Lung (tissue), 11 donors: ENCODE measurements at regions not wholly inside any gene's neighbourhood (a gene's known extent, or its start where the extent isn't known, plus 50 kb on each side); places are given as distances from the start of the nearest gene placed in this dataset.
"Not testable (repeated sequence)": the region's sequence is repeated elsewhere in the genome, so short reads cannot be mapped to it uniquely, and the experiment has no call there.

Source experiments
- ATAC-seq: fragments of 200-7000 bp; cut with Tn5 transposase; one replicate; pipeline ENCODE4 v1.9.1; 2020; ENCODE audit warnings: moderate number of reproducible peaks; ENCODE audit not compliant: insufficient read depth, low FRiP score
- DNase-seq, 3 donors: peaks; one replicate each; pipeline ENCODE4 v3.0.0-alpha.2; 2013 to 2017
- H3K27ac ChIP-seq, 2 donors: one replicate each; pipeline ENCODE4 v1.5.1; 2013; ENCODE audit warnings: mild to moderate bottlenecking in 2 of 2, moderate library complexity in 2 of 2, control low read depth in 1 of 2, inconsistent platforms in 1 of 2, low read depth in 1 of 2, low read length in 1 of 2
- H3K27me3 ChIP-seq, 3 donors: one replicate each; pipeline ENCODE4 v1.5.1; 2013; ENCODE audit warnings: low read length in 2 of 3; ENCODE audit not compliant: control insufficient read depth in 3 of 3, insufficient read depth in 3 of 3
- H3K36me3 ChIP-seq, 4 donors: one replicate each; pipeline ENCODE4 v1.5.1; 2013; ENCODE audit warnings: low read length in 4 of 4, mild to moderate bottlenecking in 1 of 4, moderate library complexity in 1 of 4; ENCODE audit not compliant: control insufficient read depth in 4 of 4, insufficient read depth in 4 of 4
- H3K4me1 ChIP-seq, 5 donors: one replicate each; pipeline ENCODE4 v1.5.1; 2013; ENCODE audit warnings: low read length in 5 of 5, mild to moderate bottlenecking in 2 of 5, moderate library complexity in 1 of 5; ENCODE audit not compliant: control insufficient read depth in 5 of 5, insufficient read depth in 5 of 5
- H3K4me3 ChIP-seq: one replicate; pipeline ENCODE4 v1.5.1; 2013; ENCODE audit warnings: mild to moderate bottlenecking, control low read depth, moderate library complexity
- H3K9ac ChIP-seq, 2 donors: one replicate each; pipeline ENCODE4 v1.5.1; 2013; ENCODE audit warnings: low read length in 2 of 2, control low read depth in 1 of 2; ENCODE audit not compliant: insufficient read depth in 1 of 2
- H3K9me3 ChIP-seq, 4 donors: one replicate each; pipeline ENCODE4 v1.5.1; 2013; ENCODE audit warnings: low read length in 3 of 4, mild to moderate bottlenecking in 1 of 4, moderate library complexity in 1 of 4; ENCODE audit not compliant: control insufficient read depth in 4 of 4, insufficient read depth in 3 of 4
- WGBS, 2 donors: extraction: QIAGEN DNeasy Blood & Tissue Kit; methylation state at CpG; one replicate each; pipeline ENCODE4 v1.1.7; 2013; 5-methylcytosine and 5-hydroxymethylcytosine counted together
- TF ChIP-seq, protein P1 (sequence below): IDR thresholded peaks from 2 replicates; pipeline ENCODE4 v1.5.1; 2012; ENCODE audit warnings: mild to moderate bottlenecking; ENCODE audit errors: control extremely low read depth, extremely low read depth
- donor health status: control.
- donor health status: control.
- donor health status: Bipolar disorder and iron deficiency.
- donor health status: healthy.
- donor health status: DM: yes; HTN: yes; CAD: no.

DNA sequence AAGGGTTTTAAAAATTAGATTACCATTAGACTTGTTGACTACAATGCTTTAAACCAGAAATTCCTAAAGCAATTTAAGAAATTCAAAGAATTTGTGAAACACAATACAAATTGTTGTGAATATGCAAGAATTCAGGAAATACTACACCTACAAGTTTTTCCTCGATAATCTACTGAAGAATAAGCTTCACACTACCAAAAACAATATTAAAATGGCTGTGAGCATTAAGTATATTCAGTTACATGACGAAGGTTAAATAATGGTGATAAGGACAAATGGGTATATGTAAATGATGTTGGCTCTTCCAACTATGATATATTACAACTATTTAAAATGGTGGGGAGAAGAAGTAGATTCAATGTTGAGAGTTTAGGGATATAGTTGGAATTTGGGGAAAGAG is 111.1 kb upstream of the HTR2C start:
- Histone ChIP-seq H3K4me3 (no peak overlapping the region), H3K36me3 (no peaks in the 10 kb centered on the region), H3K27me3 (peaks cover 0 to 19% (median 4%) of the 10 kb centered on the region in 3 donors), H3K27ac (no peak overlapping the region), H3K9me3 (no peaks in the 10 kb centered on the region), H3K4me1 (no peaks in the 10 kb centered on the region), H3K9ac (no peak overlapping the region)
- no peak for DNase-seq
- 47 to 88% methylated on average over 2 of the region's 2 CpGs for WGBS, 2 donors
- TF ChIP-seq, protein P1, sequence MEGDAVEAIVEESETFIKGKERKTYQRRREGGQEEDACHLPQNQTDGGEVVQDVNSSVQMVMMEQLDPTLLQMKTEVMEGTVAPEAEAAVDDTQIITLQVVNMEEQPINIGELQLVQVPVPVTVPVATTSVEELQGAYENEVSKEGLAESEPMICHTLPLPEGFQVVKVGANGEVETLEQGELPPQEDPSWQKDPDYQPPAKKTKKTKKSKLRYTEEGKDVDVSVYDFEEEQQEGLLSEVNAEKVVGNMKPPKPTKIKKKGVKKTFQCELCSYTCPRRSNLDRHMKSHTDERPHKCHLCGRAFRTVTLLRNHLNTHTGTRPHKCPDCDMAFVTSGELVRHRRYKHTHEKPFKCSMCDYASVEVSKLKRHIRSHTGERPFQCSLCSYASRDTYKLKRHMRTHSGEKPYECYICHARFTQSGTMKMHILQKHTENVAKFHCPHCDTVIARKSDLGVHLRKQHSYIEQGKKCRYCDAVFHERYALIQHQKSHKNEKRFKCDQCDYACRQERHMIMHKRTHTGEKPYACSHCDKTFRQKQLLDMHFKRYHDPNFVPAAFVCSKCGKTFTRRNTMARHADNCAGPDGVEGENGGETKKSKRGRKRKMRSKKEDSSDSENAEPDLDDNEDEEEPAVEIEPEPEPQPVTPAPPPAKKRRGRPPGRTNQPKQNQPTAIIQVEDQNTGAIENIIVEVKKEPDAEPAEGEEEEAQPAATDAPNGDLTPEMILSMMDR, result no peak
- ATAC-seq, result no peak

DNA sequence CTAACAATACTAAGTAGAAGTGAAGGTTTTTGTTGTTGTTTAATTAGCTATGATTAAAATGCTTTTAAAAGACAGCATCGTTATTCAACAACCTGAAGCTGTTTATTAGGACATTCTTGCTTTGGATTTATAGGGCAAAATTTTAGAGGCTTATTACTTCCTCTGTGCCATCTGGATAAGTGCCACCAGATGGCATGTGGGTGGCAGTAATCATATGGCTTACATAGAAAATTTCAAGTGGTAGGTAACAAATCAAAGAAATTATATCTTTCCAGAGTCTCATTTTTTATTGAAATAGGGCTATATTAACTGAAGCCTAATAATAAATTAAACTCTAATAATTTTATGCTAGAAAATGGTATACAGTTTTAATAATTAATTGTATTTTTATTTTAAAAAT is 83.3 kb upstream of the HTR2C start:
- no peak overlapping the region for H3K9ac ChIP-seq
- no peaks in the 10 kb centered on the region for H3K9me3 ChIP-seq
- TF ChIP-seq, protein P1, result no peak
- H3K4me3 ChIP-seq, result no peak overlapping the region
- ATAC-seq (no peak), DNase-seq (no peak)
- H3K36me3 ChIP-seq, result no peaks in the 10 kb centered on the region
- no peak overlapping the region for H3K27ac ChIP-seq
- peaks cover 0 to 11% (median 6%) of the 10 kb centered on the region in 3 donors for H3K27me3 ChIP-seq
- 76 to 83% methylated on average over 1 of the region's 1 CpG for WGBS, 2 donors
- H3K4me1 ChIP-seq, result no peaks in the 10 kb centered on the region

DNA sequence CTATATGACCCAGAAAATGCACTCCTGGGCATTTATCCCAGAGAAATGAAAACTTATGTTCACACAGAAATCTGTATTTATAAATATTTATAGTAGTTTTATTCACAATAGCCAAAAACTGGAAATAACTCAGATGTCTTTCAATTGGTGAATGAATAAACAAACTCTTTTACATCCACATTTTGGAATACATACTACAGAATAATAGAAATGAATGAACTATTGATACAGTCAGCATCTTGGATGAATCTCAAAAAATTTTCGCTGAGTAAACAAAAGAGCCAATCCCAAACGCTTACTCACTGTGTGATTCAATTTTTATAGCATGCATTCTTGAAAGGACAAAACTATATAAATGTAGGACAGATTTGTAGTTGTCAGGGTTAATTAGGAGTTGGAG is 75.1 kb upstream of the HTR2C start:
- Histone ChIP-seq H3K36me3 (no peaks in the 10 kb centered on the region), H3K9ac (no peak overlapping the region), H3K9me3 (no peaks in the 10 kb centered on the region), H3K27me3 (no peaks in the 10 kb centered on the region), H3K4me1 (no peaks in the 10 kb centered on the region), H3K27ac (no peak overlapping the region), H3K4me3 (no peak overlapping the region)
- DNase-seq, result peak in 2 of 3 donors; percentile 76 to 80
- no peak for ATAC-seq
- TF ChIP-seq, protein P1, result no peak
- 57 to 84% methylated on average over 2 of the region's 2 CpGs for WGBS, 2 donors

GRCh38 chrX:114519524-114519923 is 64.4 kb upstream of the HTR2C start:
- H3K36me3 ChIP-seq, result no peaks in the 10 kb centered on the region
- TF ChIP-seq, protein P1, result no peak
- no peaks in the 10 kb centered on the region for H3K4me1 ChIP-seq
- H3K9me3 ChIP-seq, result peaks cover 0 to 6% (median 0%) of the 10 kb centered on the region in 4 donors
- WGBS, 2 donors, result 44 to 67% methylated on average over 1 of the region's 1 CpG
- no peak overlapping the region for H3K27ac ChIP-seq
- no peak overlapping the region for H3K9ac ChIP-seq
- no peak for DNase-seq
- H3K4me3 ChIP-seq, result no peak overlapping the region
- ATAC-seq, result no peak
- H3K27me3 ChIP-seq, result peaks cover 0 to 3% (median 0%) of the 10 kb centered on the region in 3 donors

GRCh38 chrX:114520701-114521100 is 63.2 kb upstream of the HTR2C start:
- not testable (repeated sequence) for ATAC-seq, H3K4me3 ChIP-seq, H3K4me1 ChIP-seq, H3K9me3 ChIP-seq, DNase-seq, H3K27me3 ChIP-seq, H3K36me3 ChIP-seq, H3K9ac ChIP-seq, H3K27ac ChIP-seq
- 73 to 86% methylated on average over 2 of the region's 2 CpGs for WGBS, 2 donors
